Glomerular endothelial cell (primary cell): ENCODE measurements at regions not wholly inside any gene's neighbourhood (a gene's known extent, or its start where the extent isn't known, plus 50 kb on each side); places are given as distances from the start of the nearest gene placed in this dataset.

Experiments used
- DNase-seq: peaks from one replicate; pipeline ENCODE4 v3.0.0-alpha.2; 2011; ENCODE audit warnings: low read depth, low spot score; ENCODE audit errors: extremely low read depth

DNA sequence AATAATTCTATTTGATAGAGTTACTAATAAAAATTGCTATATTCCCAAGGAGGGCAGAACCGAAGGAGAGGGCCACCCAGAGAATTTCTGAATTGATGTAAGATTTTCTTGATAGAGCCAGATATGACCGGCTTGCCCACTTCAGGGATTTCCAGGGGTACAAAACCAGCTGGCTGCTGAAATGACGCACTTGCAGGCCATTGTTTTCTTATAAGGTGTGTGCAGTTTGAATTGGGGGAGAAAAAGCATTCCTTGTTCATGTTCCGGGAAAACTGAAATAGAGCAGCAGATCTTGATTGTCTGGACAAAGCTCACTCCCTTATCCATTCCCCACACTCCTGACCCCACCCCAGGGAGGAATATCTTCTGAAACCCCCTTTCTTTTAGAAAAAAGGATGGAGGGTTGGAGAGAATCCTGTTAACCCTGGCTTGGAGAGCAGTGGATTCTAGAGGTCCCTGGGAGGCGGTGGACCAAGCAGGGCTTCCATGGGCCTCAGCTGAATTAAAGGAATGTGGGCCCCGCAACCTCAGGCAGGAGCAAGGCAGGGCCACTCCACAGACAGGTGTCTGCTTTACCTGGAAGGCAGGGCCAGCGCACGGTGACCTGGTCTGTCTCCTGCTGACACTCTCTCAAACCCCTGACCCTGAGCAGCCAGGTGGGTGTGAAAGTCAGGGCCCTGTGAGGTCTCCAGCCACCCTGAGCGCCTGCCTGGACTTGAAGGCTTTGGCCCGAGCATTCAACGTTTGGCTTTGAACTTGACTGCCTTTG lies 96.4 kb downstream of the TMEM170B start:
- DNase-seq = no peak

DNA sequence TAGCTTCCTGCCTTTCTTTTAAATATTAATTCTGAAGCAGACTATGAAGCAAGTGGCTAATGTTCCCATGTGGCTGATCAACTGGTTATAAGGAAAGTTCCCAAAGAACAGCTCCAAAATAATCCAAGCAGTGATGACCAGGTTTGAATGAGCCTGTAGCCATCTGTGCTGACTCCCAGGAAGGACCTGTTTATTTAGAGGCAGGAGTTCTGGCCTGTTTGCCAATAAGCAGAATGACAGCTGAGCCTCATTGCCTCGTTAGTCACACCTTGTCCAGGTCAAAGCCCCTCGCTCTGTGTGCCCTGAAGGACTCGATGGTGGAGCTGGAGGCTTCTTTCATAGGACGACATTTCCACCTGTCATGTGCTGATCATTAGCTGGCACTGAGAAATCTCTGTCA lies 97.4 kb downstream of the TMEM170B start:
- no peak for DNase-seq

DNA sequence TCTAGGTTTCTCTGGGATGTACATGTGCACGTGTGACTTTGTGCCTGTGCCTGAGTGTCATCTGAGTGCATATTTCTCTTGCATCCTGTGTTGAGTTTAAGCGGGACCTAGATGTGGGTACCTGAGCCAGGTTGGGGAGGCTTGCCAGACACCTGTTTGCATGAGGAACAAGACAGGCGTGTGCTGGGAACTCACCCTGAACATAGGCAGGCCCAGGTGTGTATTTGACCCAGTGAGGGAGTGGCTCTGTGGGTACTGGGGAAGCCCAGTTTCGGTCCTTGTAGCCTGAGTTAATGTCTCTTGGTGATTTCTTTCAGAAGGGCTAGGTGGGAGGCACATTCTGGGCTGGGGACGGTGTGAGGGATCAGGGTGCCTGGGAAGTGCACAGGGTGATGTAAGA lies 98.6 kb downstream of the TMEM170B start:
- no peak for DNase-seq

DNA sequence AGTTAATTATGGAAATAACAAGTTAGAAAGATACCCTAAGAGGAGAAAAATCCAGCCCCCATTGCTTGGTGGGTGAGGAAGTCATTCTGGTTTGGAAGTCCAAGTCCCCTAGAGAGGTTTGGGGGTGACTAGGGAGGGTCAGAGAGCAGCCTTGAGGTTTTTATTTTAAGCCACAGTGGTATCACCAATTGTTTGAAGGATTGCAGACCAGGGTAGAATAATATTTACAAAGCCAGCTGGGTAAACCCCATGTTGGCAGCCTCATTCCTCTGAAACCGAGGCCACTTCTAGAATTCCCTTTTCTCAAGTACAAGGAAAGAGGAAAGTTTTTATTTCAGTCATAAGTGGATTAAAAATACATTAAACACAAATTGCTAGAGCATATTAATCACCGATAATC lies 99.7 kb downstream of the TMEM170B start:
- DNase-seq = no peak

DNA sequence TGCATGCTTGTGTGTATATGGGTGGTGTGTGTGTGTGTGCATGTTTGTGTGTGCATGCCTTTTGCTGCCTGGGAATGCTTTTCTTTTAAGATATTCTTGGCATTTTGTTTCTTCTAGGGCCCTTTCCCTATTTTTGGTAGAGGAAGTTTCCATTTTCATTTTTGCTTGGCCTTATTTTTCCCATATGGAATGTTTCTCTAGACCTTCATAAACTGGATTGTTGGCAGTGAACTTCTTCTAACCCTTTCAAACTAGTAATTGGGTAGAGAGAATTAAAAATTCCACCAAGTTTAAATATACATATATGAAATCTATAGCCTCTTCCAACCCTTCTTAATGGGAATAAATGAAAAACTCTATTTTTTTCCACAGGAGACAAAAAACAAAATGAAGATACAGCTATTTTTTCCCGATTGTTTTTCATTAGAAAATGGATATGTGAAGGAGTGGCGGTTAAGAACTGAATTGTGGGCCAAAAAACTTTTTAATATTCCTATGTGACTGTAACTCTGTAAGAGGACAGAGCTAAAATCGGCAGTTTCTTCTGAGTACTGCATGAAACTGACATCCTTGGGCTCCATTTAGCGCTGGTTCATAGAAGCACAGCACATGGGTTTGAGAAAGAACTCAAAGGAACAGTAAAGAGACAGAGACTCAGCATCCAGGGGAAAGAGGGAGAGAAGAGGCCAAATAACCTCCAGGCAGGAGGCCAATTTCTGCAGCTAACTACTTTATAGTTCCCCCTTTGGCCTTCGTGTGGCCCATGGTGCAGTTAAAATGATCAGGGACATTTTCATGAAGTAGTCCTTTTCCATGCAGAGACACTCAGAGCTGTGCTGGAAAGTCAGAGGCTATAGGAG lies 102.1 kb downstream of the TMEM170B start:
- no peak for DNase-seq

DNA sequence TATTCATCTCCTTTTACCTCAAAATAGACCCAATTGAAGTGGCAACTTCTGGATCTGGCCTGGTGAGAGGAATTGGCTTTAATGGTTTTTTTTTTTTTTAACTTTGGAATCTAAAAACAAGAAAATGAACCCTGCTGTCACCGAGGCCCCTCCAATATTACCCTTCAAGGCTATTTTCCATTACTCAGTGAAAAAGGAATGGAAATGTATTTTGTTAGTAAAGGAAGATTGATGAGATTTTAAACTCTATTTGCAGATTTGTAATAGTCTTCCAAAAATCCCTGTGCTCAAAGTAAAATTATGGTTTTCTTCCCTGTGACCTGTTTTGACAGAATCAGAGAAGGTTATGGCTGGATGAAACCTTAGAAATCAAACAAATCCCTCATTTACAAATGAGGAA lies 102.9 kb downstream of the TMEM170B start:
- no peak for DNase-seq

DNA sequence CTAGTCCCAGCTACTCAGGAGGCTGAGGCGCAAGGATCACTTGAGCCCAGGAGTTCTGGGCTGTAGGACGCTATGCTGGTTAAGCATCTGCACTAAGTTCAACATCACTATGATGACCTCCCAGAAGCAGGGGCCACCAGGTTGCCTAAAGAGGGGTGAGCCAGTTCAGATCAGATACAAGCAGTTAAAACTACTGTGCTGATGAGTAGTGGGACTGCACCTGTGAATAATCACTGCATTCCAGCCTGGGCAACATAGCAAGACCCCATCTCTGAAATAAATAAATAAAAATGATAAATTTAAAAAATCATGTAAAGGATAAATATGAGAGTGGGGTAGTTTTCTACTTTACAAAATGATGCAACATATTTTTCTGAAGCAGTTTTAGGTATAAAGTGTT lies 106.5 kb downstream of the TMEM170B start:
- DNase-seq = no peak

DNA sequence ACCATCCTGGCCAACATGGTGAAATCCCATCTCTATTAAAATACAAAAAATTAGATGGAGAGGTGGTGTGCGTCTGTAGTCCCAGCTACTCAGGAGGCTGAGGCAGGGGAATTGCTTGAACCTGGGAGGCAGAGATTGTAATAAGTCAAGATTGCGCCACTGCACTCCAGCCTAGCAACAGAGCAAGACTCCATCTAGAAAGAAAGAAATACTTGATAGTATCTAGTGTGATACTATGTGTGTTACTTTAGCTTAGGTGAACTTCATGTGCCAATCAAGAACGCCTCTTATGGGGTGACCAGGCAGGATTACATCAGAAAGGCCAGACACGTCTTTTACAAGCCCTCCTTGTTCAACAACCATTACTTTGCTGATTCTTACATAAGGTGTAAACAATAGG lies 107.1 kb downstream of the TMEM170B start:
- no peak for DNase-seq

DNA sequence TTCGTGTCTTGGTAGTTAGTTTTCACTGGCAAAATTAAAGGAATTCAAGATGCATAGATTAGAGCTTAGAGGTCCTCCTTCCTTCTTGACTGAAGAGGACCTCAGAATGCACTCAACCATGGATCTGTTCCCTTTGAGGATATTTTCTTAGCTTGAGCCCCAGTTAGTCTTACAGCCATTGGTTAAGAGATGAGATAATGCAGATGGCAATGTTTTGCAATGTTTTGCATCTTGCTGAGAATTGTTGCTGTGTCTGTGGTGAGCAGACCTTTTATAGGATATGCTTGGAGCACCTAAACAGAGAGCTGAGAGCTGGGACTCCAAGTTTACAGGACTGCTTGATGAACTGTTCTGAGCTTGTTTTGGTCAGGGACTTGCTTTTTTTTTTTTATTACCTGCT lies 107.5 kb downstream of the TMEM170B start:
- DNase-seq = no peak

DNA sequence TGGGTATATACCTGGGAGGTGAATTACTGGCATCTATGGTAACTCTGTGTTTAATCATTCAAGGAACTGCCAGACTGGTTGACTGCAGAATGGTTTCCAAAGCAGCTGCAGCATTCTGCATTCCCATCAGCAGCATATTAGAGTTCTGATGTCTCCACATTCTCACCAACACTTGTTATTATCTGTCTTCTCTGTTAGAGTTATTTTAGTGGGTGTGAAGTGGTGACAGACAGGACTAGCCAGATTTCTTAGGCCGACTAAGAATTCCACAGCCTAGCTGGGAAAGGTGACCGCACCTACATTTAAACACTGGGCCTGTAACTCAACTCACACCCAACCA lies 110.9 kb downstream of the TMEM170B start:
- no peak for DNase-seq

DNA sequence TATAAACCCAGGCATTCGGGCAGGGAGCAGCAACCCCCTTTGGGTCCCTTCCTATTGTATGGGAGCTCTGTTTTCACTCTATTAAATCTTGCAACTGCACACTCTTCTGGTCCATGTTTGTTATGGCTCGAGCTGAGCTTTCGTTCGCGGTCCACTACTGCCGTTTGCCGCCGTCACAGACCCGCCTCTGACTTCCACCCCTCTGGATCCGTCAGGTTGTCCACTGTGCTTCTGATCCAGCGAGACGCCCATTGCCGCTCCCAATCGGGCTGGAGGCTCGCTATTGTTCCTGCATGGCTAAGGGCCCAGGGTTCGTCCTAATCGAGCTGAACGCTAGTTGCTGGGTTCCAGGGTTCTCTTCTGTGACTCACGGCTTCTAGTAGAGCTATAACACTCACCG lies 111.3 kb downstream of the TMEM170B start:
- no peak for DNase-seq

DNA sequence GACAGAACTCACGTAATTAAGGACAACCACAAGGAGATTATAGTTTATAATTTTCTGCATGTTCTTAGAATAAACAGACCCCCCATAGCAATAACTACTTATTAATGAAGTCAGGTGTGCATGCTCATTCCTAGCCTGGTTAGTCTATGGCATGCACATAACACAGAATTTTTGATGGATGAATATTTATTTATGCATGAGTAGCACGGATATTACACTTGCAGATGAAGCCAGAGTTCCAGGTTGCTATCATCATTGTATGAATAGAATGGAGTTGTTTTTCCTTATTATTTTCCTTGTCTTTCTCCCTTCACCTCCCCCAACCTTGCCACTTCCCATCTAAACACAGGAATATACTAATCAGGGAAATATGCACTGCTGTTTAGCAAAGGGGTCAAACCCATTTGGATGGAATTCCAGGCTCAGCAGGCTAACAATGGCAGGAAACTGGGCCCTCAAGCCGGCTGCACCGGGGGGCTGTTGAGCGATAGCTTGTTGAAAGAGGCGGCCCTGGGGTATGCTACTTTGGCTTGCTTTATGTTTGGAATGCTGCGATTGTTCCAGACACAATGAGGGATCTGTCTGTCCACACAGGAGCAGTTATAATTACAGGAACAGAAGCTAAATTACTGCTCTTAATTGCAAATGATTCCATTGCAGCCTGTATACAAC lies 112.6 kb downstream of the TMEM170B start:
- peak; percentile 99 for DNase-seq

DNA sequence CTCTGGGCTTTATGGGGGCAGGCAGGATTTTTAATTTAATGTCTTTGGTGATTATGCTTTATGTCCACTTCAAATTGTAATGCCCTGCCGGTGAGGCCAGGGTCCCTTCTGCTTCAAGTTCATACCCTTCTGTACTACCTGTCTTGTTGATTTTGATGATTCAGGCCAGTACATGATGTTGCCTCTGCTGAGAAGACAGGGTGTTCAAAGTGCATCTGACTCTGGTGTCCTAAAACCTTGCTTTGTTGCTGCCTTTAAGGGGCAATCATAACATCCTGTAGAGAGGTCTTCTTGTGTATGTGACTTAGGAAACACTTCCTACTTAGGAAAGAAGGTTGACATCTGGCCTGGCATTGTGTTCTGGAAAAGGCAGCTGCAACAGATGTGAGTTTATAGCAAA lies 113.2 kb downstream of the TMEM170B start:
- peak; percentile 68 for DNase-seq

DNA sequence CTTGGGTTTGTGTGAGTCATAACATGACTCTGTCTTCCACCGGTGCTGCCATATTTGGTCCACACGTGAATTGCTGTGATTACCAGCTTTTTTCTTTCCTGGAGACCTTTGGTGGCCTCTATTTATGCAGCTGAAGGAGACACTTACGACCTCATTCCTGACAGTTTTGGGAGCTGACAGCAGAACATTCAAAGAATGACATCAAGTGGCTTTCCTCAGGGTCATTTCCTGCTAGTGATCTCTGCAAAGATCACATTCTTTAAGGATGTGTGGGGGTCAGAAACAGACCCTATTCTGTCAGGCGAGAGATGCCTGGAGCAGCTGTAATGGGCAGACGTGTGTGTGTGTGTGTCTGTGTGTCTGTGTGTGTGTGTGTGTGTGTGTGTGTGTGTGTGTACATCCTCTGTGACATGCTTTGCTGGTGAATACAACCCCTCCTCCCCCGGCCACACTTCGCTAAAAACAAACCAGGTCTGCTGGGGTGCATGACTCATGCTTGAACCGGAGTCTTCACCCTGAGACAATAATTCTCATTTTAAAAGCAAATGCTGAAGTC lies 115.6 kb downstream of the TMEM170B start:
- DNase-seq = peak; percentile 99

DNA sequence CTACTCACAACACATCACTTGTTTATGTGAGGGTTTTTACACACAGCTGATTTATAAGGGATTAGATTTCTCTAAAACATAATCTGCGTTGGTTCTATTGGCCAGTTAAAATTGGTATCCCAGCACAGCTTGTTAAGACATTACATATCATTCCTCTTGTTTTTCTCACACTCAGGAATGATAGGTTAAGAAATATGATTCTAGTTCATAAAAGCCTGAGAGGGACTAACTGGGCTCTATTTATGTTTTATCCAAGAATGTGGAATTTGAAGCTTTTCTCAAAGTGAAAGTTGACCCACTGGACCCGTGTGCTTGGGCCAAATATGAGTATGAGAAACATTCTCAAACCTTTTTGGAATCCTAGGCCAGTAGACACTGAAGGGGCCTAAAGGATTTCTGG lies 117.3 kb downstream of the TMEM170B start:
- no peak for DNase-seq

DNA sequence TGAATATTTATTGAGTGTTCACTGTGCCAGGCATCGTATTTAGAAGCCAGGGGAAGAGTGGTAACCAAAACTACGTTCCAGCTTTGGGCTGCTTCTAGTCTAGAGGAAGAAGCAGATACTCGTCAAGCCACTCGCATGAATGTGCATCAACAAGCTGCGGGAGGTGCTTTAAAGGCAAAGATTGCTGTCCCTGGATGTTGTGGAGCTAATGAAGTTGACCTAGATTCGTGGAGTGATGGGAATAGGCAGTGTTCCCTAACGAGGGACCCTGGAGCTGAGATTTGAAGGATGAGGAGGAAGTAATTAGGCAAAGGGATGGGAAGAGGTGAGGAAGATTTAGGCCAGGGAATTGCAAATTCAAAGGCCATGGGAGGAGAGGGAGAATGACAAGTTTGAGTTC lies 118.9 kb downstream of the TMEM170B start:
- DNase-seq = no peak

DNA sequence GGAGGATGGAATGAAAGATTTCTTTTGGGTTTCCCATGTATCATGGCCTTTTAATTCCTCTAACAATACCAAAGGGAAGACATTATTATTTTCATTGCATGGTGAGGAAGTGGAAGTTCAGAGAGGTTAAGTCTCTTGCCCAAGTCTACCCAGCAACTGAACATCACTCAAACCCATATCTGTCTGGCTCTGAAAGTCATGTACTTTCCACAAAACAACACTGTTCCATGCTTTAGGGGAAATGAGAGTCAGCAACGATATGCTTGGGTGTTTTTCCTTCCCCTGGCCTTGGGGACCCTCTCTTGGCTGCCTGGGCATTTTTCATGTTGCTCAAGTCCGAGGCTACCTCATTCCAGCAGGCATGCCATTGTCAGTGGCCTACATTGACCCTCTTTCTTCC lies 118.8 kb downstream of the ADTRP start:
- DNase-seq = no peak

DNA sequence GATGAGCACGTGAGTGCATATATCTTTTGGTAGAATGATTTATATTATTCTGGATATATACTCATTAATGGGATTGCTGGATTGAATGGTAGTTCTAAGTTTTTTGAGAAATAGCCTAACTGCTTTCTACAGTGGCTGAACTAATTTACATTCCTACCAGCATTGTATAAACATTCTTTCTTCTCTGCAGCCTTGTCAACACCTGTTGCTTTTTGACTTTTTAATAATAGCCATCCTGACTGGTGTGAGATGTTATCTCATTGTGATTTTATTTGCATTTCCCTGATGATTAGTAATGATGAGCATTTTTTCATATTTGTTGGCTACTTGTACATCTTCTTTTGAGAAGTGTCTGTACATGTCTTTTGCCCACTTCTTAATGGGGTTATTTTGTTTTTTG lies 116.3 kb downstream of the ADTRP start:
- no peak for DNase-seq

DNA sequence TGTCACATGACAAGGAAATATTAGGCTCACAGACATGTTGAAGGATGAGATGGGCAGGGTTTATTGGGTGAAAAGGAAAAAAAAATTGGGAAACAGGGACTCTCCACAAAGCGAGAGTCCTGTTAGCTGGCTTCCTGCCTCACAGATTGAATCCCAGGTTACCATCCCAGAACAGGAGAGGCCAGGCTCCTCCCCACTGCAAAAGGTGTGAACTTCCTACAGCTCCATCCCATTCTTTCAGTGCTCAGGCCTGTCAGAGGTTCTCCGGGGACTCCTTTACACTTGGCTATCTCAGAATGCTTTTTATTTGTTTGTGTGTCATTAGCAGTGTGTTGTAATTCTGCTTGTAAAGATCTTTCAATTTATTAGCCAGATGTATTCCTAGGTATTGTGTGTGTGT lies 115.1 kb downstream of the ADTRP start:
- no peak for DNase-seq
